SH-SY5Y (cell line): ENCODE measurements at regions not wholly inside any gene's neighbourhood (a gene's known extent, or its start where the extent isn't known, plus 50 kb on each side); places are given as distances from the start of the nearest gene placed in this dataset.
A peak's percentile ranks its signal among the peaks of the same experiment; 100 is the strongest.

Experiments used
- GATA2 ChIP-seq: IDR thresholded peaks from 2 replicates; pipeline ENCODE4 v1.6.1; 2011; ENCODE audit warnings: mild to moderate bottlenecking, low read depth, low read length
- GATA3 ChIP-seq: IDR thresholded peaks from 2 replicates; pipeline ENCODE4 v1.6.1; 2011; ENCODE audit warnings: low read depth, mild to moderate bottlenecking, low read length, moderate library complexity

GRCh38 chr18:44568342-44568741 is 112.3 kb upstream of the SETBP1 start:
- no peak for TF ChIP-seq GATA3
- TF ChIP-seq GATA2, result no peak

DNA sequence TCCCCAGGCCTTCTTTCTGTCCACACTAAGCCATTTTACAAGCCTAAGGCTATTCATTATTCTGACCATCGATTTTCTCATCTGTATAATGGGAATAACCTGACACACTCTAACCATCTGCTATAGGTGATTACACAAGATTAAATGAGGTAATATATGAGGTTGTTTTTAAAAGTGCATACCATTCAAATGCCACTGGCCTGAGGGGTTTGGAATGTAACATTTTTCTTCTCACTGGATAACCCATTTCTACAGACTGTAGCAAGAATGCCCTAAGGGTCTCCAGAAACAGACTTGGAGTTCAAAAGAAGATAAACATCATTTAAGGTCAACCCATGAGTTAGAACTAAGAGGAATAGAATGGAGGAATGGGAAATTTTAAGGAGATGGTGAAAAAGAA is 111.7 kb upstream of the SETBP1 start:
- TF ChIP-seq GATA3, result no peak
- no peak for TF ChIP-seq GATA2

DNA sequence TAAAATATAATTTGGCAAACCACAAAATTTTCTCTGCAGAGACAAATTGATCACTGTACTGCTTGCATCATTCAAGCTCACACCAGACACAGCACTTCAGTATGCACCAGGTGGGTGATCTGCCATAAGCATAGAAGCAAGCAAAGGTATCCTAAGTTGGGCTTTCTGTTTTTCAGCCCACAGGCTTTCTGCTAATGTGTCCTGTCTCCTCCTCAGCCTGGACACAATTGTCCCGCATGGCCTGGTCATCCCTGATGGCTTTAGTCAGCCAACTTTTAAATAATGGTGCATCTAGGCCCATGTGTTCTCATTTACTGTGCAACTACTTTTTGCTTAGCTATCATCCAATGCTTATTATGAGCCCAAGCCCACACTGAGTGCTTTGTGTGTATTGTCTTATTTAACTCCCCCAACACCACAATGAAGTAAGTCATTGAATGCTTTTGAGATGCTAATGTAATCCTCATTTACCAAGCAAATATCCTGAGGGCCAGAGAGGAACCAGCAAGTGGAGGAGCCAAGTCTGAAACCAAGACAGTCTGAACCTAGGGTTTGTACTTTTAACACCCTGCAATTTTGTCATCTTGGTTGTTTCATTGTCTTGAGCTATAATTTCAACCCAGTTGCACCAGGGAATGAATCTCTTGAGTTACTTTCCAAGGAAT is 111.2 kb upstream of the SETBP1 start:
- TF ChIP-seq GATA3 (no peak), GATA2 (no peak)

DNA sequence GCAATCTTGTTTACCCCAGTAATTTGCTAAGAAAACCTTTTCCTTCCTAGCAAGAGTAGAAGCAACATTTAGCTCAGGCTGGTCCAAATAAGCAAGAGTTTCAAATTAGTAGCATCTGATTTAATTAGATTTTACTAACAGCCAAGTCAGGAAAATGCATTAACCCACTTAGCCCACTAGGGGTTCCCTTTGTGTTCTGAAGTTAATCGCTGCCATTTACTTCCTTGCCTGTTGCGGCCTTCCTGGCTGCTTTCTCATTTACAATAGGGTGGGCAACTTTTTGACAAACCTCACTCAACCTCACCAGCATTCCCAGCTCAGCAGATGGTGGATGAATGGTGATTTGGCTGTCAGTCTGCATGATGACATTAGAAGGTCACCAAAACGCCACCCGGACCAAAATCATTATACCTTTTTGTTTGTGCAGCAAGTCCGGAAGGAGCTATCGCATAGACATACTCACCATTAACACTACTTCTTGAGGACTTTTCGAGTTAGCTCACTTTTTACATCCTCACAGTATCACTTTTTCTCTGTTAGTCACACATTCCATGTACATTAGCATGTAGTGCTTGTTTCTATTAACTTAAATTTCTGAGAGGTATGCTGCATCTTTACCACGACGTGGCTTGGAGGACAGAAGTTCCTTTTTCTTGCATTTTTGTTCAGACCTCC is 101.5 kb upstream of the SETBP1 start:
- no peak for TF ChIP-seq GATA2

GRCh38 chr18:44579745-44580144 is 100.9 kb upstream of the SETBP1 start:
- TF ChIP-seq GATA3 (no peak), GATA2 (no peak)

DNA sequence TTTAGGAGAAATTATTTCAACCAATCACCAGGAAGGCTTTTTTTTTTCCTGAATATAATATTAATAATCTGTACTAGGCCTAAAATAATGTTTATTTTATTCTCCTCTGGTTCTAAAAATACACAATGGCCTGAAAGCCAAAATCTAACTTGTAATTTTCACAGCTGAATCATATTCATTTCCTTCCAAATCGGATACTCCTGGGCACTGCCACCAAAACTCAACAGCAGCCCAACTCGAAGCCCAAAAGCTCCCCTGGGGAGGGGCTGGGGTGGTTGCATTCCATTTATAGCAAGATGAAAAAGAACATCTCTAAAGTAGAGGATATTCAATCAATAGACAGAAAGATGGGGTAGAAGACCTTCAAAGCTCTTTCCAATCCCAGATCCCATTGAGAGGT is 100.5 kb upstream of the SETBP1 start:
- TF ChIP-seq GATA3, result no peak
- no peak for TF ChIP-seq GATA2

GRCh38 chr18:44582456-44582855 is 98.2 kb upstream of the SETBP1 start:
- TF ChIP-seq GATA2 (no peak), GATA3 (no peak)

DNA sequence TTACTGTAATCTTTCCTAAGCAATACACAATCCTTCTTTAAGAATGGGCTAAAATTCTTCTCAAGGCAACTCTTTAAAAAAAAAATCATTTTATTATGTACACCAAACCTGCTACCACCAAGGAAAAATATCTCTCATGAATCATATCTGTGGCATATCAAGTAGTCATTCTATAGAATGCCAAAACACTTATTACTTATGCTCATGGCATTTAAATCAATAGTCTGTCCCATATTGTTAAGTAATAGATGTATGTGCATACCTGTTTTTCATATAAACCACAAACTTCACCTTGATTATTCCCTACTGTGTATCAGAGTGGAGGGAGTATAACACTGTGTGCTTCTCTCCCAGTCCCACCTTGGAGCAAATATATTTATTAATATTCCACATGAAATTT is 95.8 kb upstream of the SETBP1 start:
- TF ChIP-seq GATA2, result no peak
- no peak for TF ChIP-seq GATA3

GRCh38 chr18:44586782-44587524 is 93.7 kb upstream of the SETBP1 start:
- peak; percentile 55; the same call in 1 of the 2 replicates for TF ChIP-seq GATA2
- 0 out of 2 replicates have a peak, but pooled peaks have one; percentile 29 for TF ChIP-seq GATA3

GRCh38 chr18:44588508-44588907 is 92.2 kb upstream of the SETBP1 start:
- no peak for TF ChIP-seq GATA2
- no peak for TF ChIP-seq GATA3

GRCh38 chr18:44589693-44590355 is 90.9 kb upstream of the SETBP1 start:
- TF ChIP-seq GATA3 (no peak), GATA2 (no peak)

DNA sequence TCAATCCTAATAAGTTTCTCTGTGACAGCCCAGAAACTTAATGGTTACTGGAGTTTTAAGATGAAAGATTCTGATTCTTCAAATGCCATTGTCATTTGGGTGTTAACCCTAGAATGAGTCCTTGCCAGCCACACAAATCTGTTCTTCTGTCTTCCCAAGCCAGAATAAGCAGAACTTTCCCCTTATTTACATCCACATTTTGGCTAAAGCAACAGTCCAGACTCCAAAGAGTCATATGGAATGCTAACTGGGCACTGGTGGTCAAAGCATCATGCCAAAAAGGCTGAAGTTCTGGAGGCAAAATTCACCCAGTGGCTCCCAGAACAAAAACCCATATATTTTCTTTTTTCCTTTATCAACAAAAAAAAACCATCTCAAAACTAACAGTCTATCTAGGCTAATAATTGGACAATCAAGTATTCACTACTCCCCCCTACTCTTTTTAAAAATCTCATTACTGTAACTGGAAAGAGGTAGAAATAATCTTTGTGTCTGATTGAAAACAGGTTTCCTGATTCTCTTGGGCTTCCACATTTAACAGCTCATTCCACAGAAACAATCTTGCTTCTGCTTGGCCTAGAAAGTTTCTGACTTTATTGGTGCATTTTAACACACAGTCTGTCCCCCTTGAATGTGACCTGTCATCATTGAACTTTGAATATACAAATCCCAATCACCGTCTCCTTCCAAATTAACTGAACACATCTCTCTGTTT is 89.6 kb upstream of the SETBP1 start:
- TF ChIP-seq GATA3 (no peak), GATA2 (no peak)

DNA sequence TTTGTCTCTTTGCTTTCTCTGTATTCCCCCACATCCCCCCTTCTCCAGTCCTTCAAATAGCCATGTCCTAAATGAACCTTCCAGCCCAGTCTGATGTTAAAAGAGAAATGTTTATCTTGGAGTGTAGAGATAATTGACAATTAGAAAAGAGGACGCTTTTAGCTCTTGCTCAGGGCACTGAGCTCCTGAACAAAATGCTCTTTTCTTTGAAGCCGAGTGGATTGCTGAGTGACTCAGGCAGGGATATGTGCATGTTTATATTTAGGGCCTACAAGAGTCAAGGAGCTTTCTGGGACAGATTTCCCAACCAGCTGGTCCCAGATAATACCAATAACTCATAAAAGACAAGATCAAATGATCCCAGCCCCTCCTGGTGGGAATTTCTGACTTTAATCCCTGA is 88.0 kb upstream of the SETBP1 start:
- TF ChIP-seq GATA2 (no peak), GATA3 (no peak)

GRCh38 chr18:44594799-44595467 is 85.8 kb upstream of the SETBP1 start:
- TF ChIP-seq GATA3 (no peak), GATA2 (no peak)
